ENCODE measurements at regions not wholly inside any gene's neighbourhood (a gene's known extent, or its start where the extent isn't known, plus 50 kb on each side); places are given as distances from the start of the nearest gene placed in this dataset.

DNA sequence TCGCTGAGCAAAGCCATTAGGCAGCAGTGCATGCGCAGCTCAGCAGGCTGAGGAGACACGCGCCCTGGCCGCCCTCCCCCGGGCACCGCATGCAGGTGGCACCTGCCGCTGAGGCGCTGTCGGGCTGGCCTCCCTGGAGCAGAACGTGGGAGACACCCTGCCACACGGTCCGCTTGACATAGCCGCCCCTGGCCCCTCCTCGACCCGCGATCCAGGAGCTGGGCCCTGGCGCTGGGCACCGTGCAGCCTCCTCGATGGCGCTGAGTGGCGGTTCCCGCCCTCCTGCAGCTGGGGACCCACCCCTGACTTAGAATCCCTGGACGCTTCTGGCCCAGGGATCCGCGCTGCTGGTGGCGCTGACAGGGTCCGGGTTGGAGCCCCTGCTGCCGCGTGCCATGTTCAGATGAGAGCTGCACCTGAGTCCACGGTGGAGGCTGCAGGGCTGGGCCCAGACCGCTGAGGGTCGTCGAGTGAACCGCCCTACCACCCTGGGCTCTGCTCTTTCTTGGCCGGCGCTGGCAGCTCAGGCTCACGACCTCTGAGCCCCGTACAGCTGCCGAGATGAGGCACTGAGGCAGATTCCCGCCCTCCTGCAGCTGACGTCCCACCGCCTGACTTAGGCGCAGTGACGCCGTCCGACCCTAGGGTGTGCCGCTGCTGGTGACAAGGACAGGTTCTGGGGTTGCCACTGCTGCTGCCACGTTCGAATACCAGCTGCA lies 116.8 kb downstream of the OR13A1 start:
- no peak for DNase-seq

DNA sequence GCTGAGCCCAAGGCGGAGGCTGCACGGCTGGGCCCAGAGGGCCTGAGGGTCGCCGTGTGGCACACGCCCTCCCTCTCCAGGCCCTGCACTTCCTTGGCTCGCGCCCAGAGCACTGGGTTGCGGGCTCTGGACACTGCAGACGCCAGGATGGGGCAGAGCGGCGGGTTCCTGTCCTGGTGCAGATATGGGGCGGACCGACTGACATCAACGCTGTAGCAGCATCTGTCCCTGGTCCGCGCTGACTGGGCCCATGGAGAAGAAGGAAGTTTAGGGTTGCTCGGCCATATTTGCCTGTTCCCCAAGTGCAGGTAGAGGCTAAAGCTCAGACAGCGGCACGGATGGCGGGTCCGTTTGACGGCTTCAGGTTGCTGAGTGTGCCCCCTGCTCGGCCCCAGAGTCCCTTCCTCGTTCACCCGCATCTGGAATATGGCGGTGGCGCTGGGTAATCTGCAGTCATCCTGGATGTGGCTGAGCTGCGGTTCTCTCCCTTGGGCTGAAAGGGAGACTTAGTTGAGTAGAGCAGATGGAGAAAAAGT lies 116.1 kb downstream of the OR13A1 start:
- DNase-seq, result no peak

DNA sequence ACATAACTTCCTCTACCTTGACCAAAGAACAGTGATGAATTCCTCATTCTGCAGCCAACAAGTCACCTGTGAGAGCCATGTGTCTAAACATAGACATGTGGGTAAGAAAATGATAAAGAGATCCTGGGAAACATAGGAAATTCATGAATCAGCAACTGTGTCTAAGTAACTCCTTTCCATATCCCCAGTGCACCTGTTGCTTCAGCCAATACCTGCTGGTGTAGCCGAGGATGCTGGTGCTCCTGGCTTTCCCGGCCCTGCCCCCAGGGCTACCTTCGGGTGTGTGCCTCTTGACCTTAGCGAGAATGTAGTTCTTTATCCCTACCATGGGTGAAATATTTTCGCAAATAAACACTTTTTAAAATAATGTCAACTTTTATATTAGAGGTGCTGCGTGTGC lies 114.1 kb downstream of the OR13A1 start:
- no peak for DNase-seq

DNA sequence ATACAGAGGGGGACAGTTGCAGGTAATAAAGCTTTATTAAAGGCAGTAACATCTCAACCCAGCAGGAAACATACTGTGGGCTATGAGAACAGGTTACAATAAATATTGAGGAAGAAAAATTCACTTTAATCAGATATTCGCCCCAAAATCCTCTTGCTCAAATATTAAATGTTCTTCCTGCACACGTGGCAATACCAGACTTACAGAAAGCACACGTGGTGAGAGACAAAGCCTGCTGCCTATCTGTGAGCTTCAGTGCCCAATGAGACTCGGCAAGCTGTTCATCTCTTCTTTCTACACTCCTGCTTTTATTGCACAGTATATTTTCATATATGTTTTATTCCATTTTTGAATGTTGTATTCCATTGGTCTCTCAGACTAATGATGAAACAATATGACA lies 113.2 kb downstream of the OR13A1 start:
- no peak for DNase-seq

DNA sequence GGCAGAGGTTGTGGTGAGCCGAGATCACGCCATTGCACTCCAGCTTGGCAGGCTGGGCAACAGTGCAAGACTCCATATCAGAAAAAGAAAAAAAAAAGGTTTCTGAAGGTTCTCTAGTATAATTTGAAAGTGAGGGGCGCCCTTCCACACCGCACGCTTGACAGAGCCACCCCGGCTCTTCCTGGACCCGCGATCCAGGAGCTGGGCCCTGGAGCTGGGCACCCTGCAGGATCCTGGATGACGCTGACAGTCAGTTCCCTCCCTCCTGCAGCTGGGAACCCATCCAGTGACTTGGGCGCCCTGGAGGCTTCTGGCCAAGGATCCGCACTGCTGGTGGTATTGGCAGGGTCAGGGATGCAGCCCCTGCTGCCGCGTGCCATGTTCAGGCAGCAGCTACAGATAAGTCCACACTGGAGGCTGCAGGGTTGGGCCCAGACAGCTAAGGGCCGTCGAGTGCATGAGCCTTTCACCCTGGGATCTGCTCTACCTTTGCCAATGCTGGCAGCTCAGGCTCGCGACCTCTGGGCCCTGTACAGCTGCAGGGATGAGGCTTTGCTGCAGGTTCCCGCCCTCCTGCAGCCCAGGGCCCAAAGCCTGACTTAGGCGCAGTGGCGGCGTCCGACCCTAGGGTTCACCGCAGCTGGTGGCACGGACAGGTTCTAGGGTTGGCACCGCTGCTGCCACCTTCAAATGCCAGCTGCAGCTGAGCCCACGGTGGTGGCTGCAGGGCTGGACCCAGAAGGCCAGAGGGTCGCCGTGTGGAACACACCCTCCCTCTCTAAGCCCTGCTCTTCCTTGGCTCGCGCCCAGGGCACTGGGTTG lies 110.2 kb downstream of the OR13A1 start:
- DNase-seq, result no peak

DNA sequence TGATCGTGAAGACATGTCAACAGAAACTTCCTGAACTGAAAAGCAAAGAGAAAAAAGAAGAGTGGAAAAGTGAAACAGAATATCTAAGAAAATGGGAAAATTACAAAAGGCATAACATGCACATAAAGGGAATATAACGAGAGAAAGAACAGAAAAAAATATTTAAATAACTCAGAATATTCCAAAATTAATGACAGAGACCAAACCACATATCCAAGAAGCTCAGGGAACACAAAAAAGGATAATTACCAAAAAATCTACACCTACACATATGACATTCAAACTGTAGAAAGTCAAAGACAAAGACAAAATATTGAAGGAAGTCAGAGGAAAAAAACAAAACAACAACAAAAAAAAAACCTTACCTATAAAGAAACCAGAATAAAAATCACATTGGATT lies 105.5 kb downstream of the OR13A1 start:
- no peak for DNase-seq

DNA sequence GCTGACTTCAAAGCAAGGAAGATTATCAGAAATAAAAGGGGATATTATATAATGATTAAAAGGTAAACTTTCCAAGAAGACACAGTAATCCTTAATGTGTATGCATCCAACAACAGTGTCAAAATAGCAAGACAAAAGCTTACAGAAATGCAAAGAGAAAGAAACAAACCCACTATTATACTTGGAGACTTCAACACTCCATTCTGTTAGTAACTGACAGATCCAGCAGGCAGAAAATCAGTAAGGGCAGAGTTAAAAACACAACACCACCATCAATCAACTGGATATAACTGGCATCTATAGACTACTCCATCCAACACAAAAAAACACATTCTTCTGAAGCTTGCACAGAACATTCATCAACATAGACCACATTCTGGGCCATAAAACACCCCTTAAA lies 103.8 kb downstream of the OR13A1 start:
- DNase-seq, result no peak

DNA sequence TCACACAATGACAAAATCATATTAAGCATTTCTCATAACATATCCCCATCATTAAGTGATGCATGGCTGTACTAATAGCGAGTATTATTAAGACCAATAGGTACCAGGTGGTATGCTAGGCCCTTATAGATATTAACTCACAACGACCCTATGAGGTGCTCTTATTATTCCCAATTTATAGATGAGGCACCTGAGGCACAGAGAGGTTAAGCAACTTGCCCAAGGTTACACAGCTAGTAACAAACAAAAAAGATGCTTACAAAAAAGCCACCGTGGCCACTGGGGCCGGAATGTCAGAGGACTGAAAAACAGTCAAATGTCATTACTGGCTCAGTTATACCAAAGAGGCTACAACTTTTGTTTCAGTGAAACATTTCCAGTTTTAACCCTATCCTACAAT lies 96.0 kb downstream of the OR13A1 start:
- no peak for DNase-seq

DNA sequence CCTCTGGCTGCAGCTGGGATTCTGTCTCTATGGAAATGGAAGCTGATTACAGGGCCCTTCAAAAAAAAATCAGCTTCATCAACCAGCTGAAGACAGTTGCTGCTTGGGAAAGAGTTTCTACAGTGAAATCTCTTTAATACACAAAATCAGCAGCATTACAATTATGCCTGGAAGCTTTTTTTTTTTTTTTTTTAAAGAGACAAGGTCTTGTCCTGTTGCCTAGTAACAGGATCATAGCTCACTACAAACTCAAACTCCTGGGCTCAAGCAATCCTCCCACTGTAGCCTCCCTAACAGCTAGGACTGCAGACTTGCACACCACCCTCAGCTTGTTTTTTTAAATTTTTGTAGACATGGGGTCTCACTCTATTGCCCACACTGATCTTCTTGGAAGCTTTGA lies 94.5 kb downstream of the OR13A1 start:
- DNase-seq, result no peak

DNA sequence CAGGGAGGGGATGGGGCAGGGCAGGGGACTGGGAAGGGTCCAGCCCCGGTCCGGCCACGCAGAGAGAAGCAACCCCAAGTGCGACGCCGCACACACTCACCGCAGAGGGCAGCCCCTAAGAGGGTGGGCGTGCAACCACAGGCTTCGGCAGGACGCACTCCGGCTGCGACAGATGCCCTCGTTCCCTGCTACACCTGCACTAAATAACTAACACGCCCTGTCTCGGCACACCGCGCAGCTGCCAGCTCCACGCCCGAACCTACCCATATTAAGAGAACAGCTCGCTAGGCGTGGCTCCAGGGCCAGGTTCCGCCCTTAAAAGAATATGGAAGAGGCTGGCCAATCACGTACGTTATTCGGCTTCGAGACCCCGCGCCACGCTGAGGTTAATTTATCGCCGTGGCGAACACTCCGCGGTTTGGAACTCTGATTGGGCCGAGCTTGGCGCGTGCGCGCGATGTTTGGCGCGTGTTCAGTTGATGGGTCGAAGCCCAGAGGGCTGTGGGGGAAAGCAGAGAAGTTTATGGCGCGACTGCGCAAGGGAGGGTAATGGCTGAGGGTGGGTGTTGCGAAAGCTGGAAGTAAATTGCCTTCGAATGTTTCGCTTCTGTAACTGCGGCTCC lies 91.1 kb downstream of the OR13A1 start:
- no peak for DNase-seq

DNA sequence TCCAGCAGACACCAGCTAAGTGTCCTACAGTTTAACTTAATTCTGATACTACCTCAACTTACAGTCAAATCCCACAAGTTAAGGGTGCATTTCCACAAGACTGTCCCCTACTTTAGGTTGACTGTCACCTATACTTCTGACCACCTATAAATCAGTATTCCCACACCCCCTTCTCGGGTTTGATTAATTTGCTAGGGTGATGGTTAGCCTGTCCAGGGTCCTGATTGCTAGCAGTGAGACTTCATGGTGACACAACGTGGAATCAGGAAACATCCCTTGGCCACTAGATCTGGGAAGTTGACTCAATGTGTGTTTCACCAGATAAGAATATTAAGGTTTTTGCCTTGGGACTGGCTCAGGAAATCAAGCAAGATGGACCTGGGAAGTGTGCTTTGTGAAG lies 88.4 kb downstream of the OR13A1 start:
- DNase-seq, result no peak

DNA sequence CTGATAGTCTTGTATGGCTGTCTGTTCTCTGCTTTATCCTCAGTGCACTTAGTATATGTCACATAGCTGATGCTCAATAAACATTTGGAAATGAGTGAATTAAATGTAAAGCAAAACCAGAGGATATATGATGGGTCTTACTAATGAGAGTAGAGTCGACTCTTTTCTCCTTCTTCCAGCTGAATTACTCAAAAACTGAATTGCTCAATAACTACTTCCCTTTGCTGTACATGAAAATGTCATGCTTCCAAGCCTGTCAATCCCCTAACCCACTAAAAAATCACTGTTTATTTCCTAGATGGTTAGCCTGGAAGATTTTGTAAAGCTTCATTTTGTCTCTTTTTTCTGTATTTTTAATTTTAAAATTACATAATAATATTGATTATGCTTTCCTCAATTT lies 88.0 kb downstream of the OR13A1 start:
- peak; percentile 51 for DNase-seq

DNA sequence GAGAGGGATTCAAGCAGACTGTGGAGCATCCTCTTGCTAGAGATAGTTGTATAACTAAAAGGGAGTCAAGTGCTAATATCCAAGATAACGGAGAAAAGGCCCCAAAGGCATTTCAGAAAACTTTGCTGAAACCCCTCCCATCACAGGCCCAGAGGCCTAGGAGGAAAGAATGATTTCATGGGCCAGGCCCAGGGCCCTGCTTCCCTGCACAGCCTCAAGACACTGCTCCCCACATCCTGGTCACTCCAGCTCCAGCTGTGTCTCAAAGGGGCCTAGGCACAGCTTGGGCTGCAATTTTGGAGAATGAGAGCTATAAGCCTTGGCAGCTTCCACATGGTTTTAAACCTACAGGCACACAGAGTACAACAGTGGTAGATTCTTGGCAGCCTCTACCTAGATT lies 85.6 kb downstream of the OR13A1 start:
- no peak for DNase-seq

DNA sequence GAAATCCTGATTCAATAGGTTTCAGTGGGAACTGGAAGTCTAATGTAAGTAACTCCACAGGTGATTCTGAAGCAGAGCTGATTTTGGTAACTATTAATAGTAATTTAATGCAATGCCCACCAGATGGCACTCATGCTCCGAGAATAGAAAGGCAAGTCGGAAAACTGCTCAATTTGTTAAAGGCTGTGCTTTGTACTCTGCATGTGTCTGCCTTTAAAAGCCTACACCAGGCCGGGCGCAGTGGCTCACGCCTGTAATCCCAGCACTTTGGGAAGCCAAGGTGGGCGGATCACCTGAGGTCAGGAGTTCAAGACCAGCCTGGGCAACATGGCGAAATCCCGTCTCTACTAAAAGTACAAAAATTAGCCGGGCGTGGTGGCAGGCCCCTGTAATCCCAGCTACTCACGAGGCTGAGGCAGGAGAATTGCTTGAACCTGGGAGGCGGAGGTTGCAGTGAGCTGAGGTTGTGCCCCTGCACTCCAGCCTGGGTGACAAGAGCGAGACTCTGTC lies 80.1 kb downstream of the OR13A1 start:
- DNase-seq, result peak; percentile 82

DNA sequence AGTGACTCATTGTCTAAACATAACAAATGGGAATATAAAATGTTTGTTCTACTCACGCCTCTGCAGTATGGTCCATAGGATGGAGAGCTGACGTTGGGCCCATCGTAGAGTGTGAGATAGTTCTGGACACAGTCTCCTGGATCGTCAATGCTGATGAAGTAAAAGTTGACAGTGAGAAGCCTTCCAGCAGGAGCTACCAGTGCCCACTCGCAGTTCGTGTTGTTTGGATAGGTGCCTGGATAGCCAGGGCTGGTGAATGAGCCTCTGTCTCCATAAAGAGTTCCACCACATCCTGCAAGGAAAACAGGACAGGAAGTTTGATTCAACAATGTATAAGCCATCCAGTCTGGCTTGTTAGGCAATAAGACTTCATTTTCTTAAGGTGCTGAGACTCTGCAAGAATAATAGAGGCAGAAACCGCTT lies 79.6 kb downstream of the OR13A1 start:
- DNase-seq, result no peak

DNA sequence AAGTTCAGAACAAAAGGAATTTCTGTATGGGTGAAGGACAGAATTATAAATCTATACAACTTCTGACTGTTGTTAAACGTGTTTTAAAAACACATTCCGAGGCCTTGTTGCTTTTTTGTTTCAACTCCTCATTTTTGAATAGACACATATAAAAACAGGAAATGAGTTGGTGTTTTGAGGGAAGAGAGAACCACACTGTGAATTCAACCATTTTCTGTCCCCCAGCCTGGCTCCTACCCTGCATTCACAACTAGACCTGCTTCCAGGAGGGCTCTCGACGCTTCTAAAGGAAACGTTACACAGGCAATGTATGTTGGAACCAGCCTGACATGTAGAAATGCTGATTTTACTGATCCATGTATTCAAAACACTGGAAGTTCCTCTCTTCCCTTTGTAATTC lies 76.5 kb downstream of the OR13A1 start:
- DNase-seq, result peak; percentile 2

DNA sequence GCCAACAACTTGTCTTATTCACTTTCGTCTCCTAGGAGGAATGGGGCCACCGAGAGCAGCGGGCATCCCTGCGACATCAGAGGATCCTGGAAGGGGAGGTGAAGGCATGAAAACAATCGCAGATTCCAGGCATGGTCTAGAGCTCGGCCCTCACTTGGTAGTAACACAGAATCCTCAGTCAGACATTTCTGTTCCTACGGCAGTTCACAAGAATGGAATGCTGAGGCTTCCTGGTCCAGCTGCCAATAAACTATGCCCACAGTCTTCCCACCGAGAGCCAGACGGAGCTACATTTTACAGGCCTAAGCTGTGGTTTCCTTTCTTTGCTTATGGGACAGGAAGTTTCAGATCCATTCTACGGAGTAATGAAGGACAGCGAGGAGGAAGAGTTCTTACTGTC lies 75.8 kb downstream of the OR13A1 start:
- no peak for DNase-seq

DNA sequence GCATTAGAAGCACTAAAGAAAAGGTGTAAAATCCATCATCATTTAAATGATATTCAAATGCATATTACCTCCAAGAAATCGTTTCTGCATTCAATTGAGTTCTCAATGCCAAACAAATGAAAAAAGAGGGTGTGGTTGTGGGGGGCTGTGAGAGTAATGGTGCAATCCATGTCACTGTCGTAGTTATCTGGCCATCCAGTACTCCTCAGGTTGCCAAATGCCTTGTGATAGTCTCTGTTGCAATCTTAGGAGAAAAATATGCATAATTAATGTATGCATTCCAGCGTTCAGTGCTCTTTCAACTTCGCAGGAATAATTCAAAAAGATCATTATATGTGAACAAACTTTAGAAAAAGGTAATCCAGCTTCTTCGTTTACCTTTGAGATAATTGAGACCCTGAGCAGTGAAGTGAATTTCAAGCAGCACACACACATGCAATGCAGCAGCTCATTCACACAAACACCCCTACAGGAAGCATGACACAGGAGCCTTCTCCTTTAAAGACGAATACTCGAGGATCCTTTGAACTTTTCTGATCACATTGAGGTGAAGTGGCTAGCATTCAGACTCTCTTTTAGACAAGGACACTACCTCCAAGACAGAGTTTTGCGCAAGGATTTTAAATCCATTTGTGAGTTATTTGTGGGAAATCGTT lies 73.4 kb downstream of the OR13A1 start:
- no peak for DNase-seq

DNA sequence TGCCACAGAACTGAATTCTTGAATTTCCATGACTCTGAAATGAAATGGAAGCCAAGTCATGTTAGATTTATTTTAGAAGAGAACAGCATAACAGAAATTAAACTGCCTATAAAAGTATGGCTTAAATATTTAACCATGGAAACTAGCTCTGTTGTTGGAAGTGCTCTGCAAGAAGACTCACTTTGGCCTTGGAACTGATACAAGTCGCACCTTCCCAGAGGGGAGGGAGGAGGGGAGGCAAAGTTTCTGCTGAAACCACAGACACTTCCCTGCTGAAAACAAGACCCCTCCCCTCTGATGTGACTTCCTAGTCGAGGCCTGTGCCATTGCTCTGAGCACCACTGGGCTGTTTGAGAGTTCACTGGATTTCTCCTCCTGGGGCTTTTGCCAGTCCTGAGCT lies 72.1 kb downstream of the OR13A1 start:
- no peak for DNase-seq

DNA sequence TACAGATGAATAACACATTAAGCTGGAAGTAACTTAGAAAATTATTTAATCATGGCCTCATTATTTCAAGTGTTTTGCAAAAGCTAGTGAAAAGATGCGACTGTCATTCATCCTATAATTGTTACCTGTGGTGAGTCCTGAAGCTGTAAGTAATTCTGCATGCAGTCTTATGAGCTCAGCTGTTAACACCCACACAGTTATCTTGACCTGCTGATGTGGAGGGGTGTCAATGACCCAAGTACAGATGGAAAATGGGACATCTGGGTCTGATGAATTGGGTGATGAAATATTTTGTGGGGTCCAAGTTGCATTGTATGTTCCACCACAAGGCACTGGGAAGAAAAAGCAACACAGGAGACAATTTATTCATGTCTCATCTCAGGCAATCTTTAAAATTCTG lies 68.9 kb downstream of the OR13A1 start:
- no peak for DNase-seq

DNA sequence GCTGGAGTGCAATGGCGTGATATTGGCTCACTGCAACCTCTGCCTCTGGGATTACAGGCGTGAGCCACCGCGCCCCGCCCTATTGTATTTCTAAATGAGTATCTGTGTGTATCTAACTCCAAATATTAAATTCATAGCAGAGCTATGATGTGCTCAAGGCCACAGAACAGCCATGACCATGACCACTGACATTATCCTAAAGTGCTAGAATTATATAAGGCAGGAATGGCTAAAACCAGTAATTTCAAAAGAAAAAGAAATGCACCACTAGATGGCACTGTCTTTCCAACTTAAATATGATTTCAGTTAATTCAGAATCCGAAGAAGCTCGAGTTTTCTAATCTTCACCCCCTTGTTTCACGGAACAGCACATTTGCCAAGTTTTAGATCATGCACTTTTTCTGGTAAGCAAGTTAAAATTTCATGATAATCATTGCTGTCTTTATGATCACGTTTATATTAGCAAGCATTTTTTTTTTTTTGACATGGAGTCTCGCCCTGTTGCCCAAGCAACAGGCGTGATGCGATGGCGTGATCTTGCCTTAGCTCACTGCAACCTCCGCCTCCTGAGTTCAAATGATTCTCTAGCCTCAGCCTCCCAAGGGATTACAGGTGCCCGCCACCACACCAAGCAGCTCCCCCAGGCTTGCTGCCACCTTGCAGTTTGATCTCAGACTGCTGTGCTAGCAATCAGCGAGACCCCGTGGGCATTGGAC lies 65.3 kb downstream of the OR13A1 start:
- DNase-seq, result peak; percentile 92

DNA sequence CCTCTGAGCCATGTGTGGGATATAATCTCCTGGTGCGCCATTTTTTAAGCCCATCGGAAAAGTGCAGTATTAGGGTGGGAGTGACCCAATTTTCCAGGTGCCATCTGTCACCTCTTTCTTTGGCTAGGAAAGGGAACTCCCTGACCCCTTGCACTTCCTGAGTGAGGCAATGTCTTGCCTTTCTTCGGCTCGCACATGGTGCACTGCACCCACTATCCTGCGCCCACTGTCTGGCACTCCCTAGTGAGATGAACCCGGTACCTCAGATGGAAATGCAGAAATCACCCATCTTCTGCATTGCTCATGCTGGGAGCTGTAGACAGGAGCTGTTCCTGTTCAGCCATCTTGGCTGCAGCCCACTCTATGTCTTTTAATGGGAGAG lies 64.7 kb downstream of the OR13A1 start:
- peak; percentile 8 for DNase-seq

All from suppressor macrophage treated with lipopolysaccharide for 4 hours (primary cell).